GM10847 (cell line): ENCODE measurements at regions not wholly inside any gene's neighbourhood (a gene's known extent, or its start where the extent isn't known, plus 50 kb on each side); places are given as distances from the start of the nearest gene placed in this dataset.
A peak's percentile ranks its signal among the peaks of the same experiment; 100 is the strongest.

Experiments used
- POLR2A ChIP-seq: IDR thresholded peaks from 2 replicates; pipeline ENCODE4 v1.6.1; 2011; ENCODE audit not compliant: insufficient read length; ENCODE audit errors: extremely low read depth

DNA sequence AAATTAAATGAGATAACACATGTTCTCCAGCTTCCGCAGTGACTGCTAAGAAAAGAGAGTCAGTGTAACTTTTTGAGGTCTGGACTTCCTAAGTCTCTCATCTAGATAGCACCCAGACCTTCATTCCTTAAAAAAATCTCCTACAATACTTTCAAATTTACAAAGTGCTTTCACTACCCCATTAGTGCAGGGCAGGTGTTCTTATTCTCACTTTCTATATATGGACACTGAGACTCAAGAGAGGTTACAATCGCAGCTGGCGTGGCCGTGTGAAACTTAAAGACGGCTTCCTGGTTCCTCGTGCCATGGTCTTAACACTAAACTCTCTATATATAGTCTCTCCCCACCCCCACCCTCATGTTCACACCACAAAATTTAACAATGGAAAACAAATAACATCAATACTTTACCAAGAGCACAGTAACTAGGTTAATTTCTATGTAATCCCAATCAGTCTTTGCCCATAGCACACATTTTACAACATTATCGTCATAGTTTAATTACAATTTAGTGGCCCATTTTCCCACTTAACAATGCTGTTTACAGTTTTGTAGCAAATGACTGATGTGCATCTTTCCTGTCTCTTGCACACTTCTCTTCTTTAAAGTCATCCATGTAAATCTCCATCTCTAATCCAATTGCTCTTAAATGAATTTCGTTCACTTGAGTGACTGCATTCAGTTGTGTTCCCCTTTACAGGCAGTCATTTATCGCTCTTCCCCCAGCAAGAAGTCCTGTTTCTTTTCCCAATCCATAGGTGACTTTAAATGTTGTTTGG, 78.8 kb upstream of the ARID1B start:
- TF ChIP-seq POLR2A, result no peak

DNA sequence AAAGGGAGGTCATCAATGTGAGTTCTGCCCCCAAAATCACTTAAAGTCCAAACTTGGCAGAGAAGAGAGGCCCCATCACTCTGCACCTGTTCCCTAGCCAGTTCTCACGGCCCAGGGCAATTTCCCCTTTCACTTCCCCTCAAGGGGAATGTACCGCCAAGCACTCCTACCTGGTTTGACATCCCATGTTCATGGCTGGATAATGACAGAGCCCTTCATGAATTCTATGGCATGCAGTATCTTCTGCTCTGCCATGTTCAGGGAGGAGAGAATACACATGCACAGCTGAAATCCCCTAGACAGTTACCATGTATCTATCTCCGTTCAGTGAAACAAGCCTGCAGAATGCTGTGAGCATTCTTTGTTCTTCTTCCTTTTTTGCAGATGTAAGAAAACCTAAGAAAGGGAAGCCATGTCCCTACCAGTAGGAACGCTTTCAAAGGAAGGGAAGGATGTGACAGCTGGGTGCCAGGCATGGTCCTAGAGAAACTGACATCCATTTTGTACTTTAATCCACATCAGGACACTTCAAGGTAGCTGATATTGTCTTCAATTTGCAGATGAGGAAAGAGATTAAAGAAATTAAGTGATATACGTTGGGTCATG, 79.8 kb upstream of the ARID1B start:
- no peak for TF ChIP-seq POLR2A

DNA sequence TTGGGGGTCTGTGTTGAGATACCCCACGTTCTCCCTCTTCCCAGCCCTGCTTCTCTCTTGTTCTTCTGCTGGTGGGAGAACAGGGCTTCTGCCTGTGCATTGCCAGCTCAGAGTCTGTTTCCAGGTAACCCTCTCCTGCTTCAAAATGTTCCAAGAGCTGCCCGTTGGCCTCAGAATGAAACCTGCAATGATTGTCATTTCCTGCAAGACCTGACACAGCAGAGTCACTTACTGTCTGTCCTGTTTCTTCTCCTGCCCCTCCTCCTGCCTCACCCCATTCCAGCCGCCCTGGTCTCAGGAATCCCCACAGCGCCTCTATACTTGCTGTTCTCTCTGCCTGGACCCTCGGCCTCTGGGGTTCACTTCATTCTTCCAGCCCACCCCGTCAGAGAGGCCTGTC, 81.4 kb upstream of the ARID1B start:
- no peak for TF ChIP-seq POLR2A

DNA sequence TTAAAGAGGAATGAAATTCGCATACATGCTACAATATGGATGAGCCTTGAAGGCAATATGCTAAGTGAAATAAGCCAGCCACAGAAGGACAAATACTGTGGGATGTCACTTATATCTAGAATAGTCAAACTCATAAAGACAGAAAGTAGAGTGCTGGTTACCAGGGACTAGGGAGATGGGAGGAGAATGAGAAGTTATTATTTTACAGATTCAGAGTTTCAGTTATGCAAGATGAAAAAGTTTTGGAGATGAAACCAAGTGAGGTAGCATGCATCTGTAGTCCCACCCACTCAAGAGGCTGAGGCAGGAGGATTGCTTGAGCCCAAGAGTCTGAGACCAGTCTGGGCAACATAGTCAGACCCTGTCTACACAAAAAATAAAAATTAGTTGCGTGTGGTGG, 82.5 kb upstream of the ARID1B start:
- no peak for TF ChIP-seq POLR2A

DNA sequence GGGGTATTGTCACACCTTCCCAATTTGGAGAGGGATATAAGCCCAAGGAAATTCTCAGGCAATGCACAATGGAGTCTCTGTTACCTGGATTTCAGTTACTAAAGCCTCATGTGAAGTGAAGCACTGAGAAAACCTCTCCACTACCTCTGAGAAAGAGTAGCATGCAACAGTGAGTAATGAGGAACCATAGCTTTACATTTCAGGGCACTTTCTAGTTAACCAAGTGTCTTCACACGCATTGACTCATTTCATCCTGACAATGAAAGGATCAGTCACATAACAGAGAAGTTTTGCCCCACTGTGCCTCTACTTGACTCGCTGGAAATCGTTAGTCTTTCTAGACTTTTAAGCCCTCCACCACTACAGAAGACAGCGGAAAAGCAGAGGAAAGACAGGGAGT, 86.2 kb upstream of the ARID1B start:
- TF ChIP-seq POLR2A, result no peak

DNA sequence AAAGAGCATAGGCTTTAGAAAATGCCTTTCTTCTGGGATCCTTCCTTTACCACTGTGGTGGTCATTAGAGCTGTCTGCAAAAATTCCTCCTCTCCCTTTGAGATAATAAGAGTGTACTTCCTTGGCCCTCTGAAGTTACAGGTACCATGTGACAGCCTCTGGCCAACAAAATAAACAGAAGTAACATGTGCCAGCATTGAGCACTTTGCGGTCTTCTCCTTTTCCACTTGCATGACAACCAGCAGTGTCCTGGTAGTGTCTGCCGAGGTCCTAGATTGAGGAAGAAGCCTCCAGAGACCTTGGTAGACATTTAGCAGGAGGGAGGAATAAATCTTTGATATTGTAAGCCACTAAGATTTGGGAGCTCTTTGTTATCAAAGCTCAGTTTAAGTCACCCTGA, 87.5 kb upstream of the ARID1B start:
- no peak for TF ChIP-seq POLR2A

DNA sequence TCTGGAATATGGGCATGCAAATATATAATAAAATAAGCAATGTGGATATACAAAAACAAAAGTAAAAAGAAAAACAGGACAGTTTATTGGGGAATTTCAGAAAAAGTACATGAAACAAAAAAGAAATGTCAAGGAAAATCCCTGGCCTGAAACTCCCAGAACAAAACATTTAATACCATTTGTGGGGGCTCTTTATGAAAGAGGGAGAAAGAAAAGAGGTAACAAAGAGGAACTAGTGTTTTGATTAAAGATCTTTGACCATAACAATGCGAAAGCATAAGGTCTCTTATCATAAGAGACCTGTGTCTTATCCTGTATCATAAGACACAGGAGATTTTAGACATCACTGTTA, 88.6 kb upstream of the ARID1B start:
- TF ChIP-seq POLR2A, result no peak

DNA sequence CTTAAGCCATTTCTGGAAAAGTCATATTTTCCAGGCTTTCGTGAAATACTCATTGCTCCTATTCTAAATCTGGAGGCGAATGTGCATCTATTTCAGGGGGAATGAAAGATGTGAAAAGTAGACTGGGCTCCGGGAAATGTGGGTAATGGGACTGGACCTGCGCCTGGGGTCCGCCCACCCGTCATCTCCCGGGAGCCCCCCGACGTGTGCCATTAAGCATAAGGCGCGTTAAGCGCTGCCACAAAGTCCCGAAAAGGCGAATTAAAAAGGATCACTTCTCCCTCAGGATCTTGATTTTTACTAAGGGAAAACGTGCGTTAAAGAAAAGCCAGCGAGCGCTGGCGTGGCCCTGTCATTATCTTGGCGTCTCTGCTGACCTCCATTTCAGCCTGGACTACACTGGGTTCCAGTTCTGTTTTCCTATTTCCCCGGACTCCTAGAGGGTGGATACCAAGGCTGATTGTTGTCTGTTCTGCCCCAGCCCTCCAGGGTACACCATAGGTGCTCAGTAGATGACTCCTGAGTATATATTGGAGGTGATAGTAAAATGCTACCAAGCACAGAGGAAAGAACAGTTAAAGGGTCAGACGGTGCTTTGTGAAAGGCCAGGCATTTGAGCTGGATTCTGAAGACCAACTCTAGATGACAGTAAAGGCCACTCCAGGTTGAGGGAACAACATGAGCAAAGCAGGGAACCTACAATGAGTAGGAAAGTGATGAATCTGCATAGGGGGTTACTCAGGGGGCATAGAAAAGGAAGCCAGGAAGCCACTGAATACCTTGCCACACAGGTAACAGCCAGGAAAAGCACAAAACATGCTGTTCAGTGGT, 89.2 kb upstream of the ARID1B start:
- TF ChIP-seq POLR2A, result no peak

DNA sequence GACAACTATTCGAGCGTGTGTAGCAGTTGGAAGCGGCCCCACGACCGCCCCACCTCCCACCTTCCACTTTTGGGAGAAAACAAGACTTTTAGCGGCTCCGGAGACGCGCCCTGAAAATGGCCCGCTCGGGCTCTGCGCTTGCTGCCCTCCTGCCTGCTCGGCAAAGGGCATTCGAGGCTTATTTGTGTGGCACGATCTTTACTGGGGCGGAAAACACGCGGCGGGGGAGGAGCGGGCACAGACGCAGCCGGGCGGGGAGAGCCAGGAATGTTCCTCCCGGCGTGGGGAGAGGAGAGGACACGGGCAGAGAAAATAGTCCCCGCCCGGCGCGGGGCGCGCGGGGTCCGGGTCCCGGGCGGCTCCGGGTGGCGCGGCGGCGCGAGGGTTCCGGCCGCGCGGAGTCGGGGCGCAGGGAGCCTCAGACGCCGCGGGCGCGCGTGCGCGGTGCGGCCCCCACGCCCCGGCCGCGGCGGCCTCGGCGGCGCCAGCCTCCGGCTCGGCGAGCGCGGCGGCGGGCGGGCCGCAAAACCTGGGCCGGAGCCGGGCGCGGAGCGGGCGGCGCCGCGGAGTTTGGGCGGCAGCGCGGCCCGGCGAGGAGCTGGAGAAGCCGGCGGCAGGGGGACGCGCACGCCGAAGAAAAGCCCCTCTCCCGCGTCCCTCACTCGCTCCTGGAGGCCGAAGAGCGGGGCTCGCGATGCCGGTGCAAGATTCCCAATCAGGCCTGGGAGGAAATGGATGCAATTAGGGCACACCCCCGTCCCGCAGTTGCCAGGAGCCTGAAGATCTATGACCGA, 90.0 kb upstream of the ARID1B start:
- peak; percentile 69 for TF ChIP-seq POLR2A

DNA sequence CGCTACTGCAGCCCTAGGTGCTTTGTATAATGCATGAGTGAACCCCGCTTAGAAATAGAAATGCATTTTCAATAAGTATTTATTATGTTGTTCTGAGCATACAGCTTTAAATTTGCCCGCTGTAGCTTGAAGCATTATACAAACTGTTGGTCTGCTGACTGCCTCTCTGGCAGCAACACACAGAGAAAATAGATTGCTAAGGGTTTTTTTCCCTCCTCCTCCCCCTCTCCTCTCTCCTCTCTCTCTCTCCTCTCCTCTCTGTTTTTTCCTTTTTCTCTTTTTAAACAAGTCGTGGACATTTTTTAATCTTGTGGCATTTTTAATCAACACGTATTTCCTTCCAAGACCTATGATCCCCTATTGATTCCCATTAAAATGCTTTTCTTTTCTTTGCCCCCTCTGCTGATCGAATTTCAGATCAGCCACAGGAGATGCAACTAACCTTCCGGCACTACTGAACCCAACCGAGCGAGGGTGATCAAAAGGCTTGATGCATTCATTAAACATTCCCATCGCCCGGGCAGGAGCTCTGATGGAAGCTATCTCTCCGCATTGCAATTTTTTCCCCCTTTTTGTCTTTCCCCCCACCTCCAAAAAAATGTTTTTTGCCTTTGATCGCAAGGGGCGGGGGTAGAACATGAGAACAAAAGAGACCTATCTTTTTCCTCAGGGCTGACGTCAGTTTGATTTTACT, 90.7 kb upstream of the ARID1B start:
- TF ChIP-seq POLR2A, result no peak

DNA sequence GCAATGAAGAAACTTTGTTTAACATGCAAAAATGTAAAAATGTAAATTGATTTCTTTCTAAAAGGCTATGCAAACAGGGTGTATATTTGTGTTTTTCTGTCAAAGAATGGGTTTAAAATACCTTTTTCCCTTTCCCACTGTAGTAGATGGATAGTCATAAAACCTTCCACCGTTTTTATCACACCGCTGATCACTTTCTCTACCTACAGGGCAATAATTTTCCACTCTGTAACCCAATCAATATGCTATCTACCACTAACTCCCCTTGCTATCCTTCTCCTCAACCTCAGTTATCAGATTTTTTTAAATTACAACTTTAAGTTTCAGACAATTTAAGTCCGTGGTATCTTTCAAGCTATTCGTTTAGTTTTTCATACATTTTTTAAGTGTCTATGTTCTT, 91.4 kb upstream of the ARID1B start:
- no peak for TF ChIP-seq POLR2A

DNA sequence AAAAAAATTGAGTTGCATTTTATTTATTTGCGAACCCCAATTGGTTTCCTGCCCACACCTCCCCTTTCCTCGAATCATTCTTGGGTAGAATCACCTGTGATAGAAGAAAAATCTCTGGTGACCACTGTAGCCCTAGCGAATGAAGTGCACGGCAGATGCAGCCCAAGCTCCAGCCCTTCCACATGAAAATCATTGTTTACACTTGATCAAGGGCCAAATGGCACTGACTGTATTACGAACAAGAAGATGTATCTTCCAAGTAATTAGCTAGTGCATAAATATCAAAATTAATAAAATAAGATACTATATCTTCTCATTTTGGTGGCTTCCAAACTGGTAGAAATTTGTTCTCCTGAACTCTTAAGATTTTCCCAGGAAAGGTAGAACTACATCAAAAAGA, 93.4 kb upstream of the ARID1B start:
- no peak for TF ChIP-seq POLR2A

DNA sequence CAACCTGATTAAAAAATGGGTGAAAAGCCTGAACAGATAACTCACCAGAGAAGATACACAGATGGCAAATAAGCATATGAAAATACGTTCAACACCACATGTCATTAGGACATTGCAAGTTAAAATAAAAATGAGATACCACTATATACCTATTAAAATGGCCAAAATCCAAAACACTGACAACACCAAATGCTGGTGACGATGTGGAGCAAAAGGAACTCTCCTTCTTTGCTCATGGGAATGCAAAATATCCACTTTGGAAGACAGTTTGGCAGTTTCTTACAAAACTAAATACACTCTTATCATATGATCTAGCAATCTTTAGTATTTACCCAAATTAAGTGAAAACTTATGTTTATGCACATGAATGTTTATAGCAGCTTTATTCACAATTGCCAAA, 100.5 kb upstream of the ARID1B start:
- TF ChIP-seq POLR2A, result no peak

DNA sequence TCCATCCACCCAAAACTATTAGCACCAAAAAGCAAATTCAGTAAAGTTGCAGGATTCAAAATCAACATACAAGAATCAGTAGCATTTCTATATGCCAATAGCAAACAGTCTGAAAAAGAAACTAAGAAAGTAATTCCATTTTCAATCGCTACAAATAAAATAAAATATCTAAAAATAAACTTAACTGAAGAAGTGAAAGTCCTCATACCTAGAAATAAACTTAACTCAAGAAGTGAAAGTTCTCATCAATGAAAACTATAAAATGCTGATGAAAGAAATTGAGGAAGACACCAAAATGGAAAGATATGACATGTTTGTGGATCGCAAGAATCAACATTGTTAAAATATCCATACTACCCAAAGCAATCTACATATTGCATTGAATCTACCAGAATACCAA, 103.0 kb upstream of the ARID1B start:
- no peak for TF ChIP-seq POLR2A

DNA sequence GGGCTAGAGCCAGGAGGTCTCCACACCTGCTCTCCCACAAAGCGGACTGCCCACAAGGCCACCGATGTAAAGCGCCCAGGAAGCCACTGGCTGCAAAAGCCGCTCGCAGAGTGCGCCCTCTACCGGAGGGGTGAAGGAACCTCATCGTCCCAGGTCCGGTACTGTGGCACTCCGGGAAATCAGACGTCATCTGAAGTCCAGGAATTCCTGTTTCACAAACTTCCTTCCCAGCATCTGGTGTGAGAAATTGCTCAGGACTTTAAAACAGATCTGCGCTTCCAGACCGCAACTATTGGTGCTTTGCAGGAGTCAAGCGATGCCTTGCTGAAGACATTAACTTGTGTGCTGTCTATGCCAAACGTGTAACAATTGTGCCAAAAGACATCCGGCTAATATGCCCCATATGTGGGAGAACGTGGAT, 115.1 kb upstream of the ARID1B start:
- TF ChIP-seq POLR2A, result no peak
